HG02623 (cell line): ENCODE measurements at regions not wholly inside any gene's neighbourhood (a gene's known extent, or its start where the extent isn't known, plus 50 kb on each side); places are given as distances from the start of the nearest gene placed in this dataset.

Source experiments
- ATAC-seq: cut with Tn5 transposase; IDR thresholded peaks from one replicate; pipeline ENCODE4 v1.9.1; 2021; ENCODE audit warnings: moderate library complexity; ENCODE audit not compliant: unreplicated experiment

DNA sequence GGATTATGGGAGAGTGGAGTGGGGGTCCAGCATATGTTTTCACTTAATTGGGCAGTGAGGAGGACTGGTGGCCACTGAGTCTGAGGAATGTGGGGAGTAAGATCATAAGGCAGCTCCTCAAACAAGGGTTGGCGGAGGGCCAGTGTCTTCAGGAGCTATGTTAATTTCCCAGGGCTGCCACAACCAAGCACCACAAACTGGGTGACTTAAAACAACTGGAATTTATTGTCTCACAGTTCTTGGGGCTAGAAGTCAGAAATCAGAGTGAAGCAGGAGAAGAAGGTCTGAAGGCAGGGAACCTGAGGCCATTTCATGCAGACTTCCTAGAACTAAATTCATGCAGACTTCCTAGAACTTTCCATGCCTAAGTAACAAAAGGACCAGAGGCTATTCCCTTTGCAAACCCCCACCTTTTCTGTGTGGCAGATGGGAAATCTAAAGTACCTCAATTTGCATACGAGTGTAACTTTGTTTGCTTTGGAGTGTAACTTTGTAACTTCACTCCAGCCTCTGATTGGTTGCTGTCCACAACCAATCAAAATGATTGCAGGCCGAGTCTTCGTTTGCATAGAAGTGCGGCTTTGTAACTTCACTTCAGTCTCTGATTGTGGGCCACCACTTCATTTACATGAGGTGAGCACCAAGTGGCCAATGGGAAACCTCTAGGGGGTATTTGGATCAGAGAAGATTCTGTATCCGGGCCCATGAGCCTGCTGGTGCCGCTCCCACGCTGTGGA lies 50.5 kb upstream of the ZBED5 start:
- no peak for ATAC-seq
